HCT116 (cell line): ENCODE measurements at regions not wholly inside any gene's neighbourhood (a gene's known extent, or its start where the extent isn't known, plus 50 kb on each side); places are given as distances from the start of the nearest gene placed in this dataset.

Experiments used
- ATAC-seq: fragments of 200-7000 bp; cut with Tn5 transposase; 2 replicates; pipeline ENCODE4 v1.9.1; 2020; ENCODE audit warnings: mild to moderate bottlenecking, moderate library complexity
- BruUV-seq: library from RNA; stranded (reverse); fragments of 400-500 nt; replicated peaks from 2 replicates; lab custom pipeline; 2021; lab: Mats Ljungman, UMichigan
- CTCF ChIA-PET: fragments of 300-600 bp; sonication (Branson Sonifier 250); formaldehyde crosslinking; loops from one replicate; lab custom pipeline; 2021; ENCODE audit warnings: antibody characterized with exemption; lab: Charles Lee
- POLR2A ChIA-PET: fragments of 300-600, 350-600 bp; sonication (Branson Sonifier 250); formaldehyde crosslinking; loops from one replicate; lab custom pipeline; 2021; ENCODE audit warnings: antibody characterized with exemption; lab: Charles Lee
- RAD21 ChIA-PET, 2 experiments: fragments of 300-600 bp; sonication (Branson Sonifier 250); formaldehyde crosslinking; loops; one replicate each; lab custom pipeline; 2023; ENCODE audit warnings: low total read pairs in 2 of 2; ENCODE audit not compliant: uncharacterized antibody in 2 of 2, unreplicated experiment in 2 of 2, low non-redundant PET in 1 of 2; lab: Charles Lee
- DNase-seq: peaks from one replicate; pipeline ENCODE4 v3.0.0-alpha.2; 2010; ENCODE audit warnings: low read depth, low spot score
- H2AFZ ChIP-seq: fragments of 200-600 bp; shearing (Covaris generic), sonication (generic); 2 replicates; pipeline ENCODE4 v1.6.1; 2017; ENCODE audit warnings: low read depth, mixed run types, mixed read lengths, antibody characterized with exemption, low read length; ENCODE audit not compliant: poor library complexity, severe bottlenecking
- H3K27ac ChIP-seq: 2 replicates; pipeline ENCODE4 v1.5.1; 2012; ENCODE audit warnings: low read depth, low read length
- H3K27me3 ChIP-seq: fragments of 200-600 bp; sonication (generic); 2 replicates; pipeline ENCODE4 v1.6.1; 2016; ENCODE audit warnings: mixed run types, low read length, mixed read lengths; ENCODE audit not compliant: insufficient read depth
- H3K36me3 ChIP-seq, 2 experiments: fragments of 200-500 bp in 1 of 2; fragments of 200-600 bp in 1 of 2; sonication (Bioruptor generic) in 1 of 2; sonication (generic) in 1 of 2; 2 replicates each; pipeline versions ENCODE4 v1.5.1 to v1.6.1; 2014 to 2016; ENCODE audit warnings: low read length in 2 of 2, inconsistent platforms in 1 of 2, mixed read lengths in 1 of 2, mixed run types in 1 of 2; ENCODE audit not compliant: insufficient read depth in 2 of 2, control insufficient read depth in 1 of 2
- H3K4me1 ChIP-seq, 2 experiments: fragments of 200-600 bp in 1 of 2; sonication (generic) in 1 of 2; 2 replicates each; pipeline versions ENCODE4 v1.5.1 to v1.6.1; 2012 to 2017; ENCODE audit warnings: low read length in 2 of 2, inconsistent platforms in 1 of 2, mild to moderate bottlenecking in 1 of 2, mixed read lengths in 1 of 2, mixed run types in 1 of 2, moderate library complexity in 1 of 2; ENCODE audit not compliant: insufficient read depth in 2 of 2, control insufficient read depth in 1 of 2
- H3K4me2 ChIP-seq: fragments of 200-600 bp; sonication (generic); 2 replicates; pipeline ENCODE4 v1.6.1; 2017; ENCODE audit warnings: mixed run types, low read length, mixed read lengths
- H3K4me3 ChIP-seq, 2 experiments: fragments of 200-600 bp in 1 of 2; sonication (generic) in 1 of 2; replicated peaks in 1 of 2; 2 replicates each; pipeline ENCODE4 v1.5.1; 2011 to 2016; ENCODE audit warnings: low read length in 2 of 2, control low read depth in 1 of 2, low read depth in 1 of 2, mild to moderate bottlenecking in 1 of 2, mixed read lengths in 1 of 2, mixed run types in 1 of 2
- H3K79me2 ChIP-seq: fragments of 200-600 bp; sonication (generic); 2 replicates; pipeline ENCODE4 v1.6.1; 2017; ENCODE audit warnings: mild to moderate bottlenecking, mixed run types, low read length, moderate library complexity, mixed read lengths; ENCODE audit not compliant: insufficient read depth
- H3K9ac ChIP-seq: fragments of 200-600 bp; sonication (generic); 2 replicates; pipeline ENCODE4 v1.6.1; 2016; ENCODE audit warnings: low read length, mixed read lengths
- H3K9me2 ChIP-seq: fragments of 200-600 bp; sonication (generic), shearing (Covaris generic); 2 replicates; pipeline ENCODE4 v1.6.1; 2017; ENCODE audit warnings: mixed run types, mild to moderate bottlenecking, moderate library complexity; ENCODE audit not compliant: insufficient read depth
- H3K9me3 ChIP-seq, 2 experiments: fragments of 200-500 bp in 1 of 2; fragments of 200-600 bp in 1 of 2; sonication (Bioruptor generic) in 1 of 2; sonication (generic) in 1 of 2; 2 replicates each; pipeline ENCODE4 v1.6.1; 2014 to 2017; ENCODE audit warnings: low read length in 2 of 2, mixed read lengths in 2 of 2, inconsistent platforms in 1 of 2, low read depth in 1 of 2, mild to moderate bottlenecking in 1 of 2, mixed run types in 1 of 2, moderate library complexity in 1 of 2; ENCODE audit not compliant: control insufficient read depth in 1 of 2, insufficient read depth in 1 of 2
- H4K20me1 ChIP-seq: fragments of 200-600 bp; sonication (generic), shearing (Covaris generic); 2 replicates; pipeline ENCODE4 v1.6.1; 2017; ENCODE audit warnings: mixed run types, mild to moderate bottlenecking, moderate library complexity; ENCODE audit not compliant: insufficient read depth
- ATF3 ChIP-seq: IDR thresholded peaks from 2 replicates; pipeline ENCODE4 v1.6.1; 2012
- CBX3 ChIP-seq: IDR thresholded peaks from 2 replicates; pipeline ENCODE4 v1.6.1; 2012; ENCODE audit warnings: low read depth
- CEBPB ChIP-seq: IDR thresholded peaks from 2 replicates; pipeline ENCODE4 v1.6.1; 2012; ENCODE audit warnings: low read depth
- EGR1 ChIP-seq: IDR thresholded peaks from 2 replicates; pipeline ENCODE4 v1.6.1; 2012; ENCODE audit warnings: low read depth
- ELF1 ChIP-seq: IDR thresholded peaks from 2 replicates; pipeline ENCODE4 v1.6.1; 2012; ENCODE audit warnings: low read depth, borderline replicate concordance
- FOSL1 ChIP-seq: IDR thresholded peaks from 2 replicates; pipeline ENCODE4 v1.6.1; 2012; ENCODE audit warnings: low read depth
- JUND ChIP-seq: IDR thresholded peaks from 2 replicates; pipeline ENCODE4 v1.6.1; 2012
- MAX ChIP-seq: IDR thresholded peaks from 2 replicates; pipeline ENCODE4 v1.6.1; 2012
- POLR2A ChIP-seq: IDR thresholded peaks from 2 replicates; pipeline ENCODE4 v1.7.0; 2011; ENCODE audit warnings: borderline replicate concordance; ENCODE audit not compliant: insufficient read depth, insufficient read length; ENCODE audit errors: extremely low read depth
- RAD21 ChIP-seq: IDR thresholded peaks from 2 replicates; pipeline ENCODE4 v1.6.1; 2012; ENCODE audit warnings: low read depth, mild to moderate bottlenecking
- REST ChIP-seq: IDR thresholded peaks from 2 replicates; pipeline ENCODE4 v1.6.1; 2012; ENCODE audit warnings: low read depth
- SP1 ChIP-seq: IDR thresholded peaks from 2 replicates; pipeline ENCODE4 v1.6.1; 2012; ENCODE audit warnings: low read depth
- SRF ChIP-seq: IDR thresholded peaks from 2 replicates; pipeline ENCODE4 v1.6.1; 2012; ENCODE audit warnings: low read depth
- TCF7L2 ChIP-seq: IDR thresholded peaks from 2 replicates; pipeline ENCODE4 v1.7.0; 2011; ENCODE audit warnings: borderline replicate concordance, inconsistent platforms; ENCODE audit not compliant: insufficient read depth, insufficient read length; ENCODE audit errors: extremely low read depth
- YY1 ChIP-seq: IDR thresholded peaks from 2 replicates; pipeline ENCODE4 v1.6.1; 2011; ENCODE audit warnings: low read length, low read depth, moderate library complexity, mild to moderate bottlenecking; ENCODE audit not compliant: insufficient replicate concordance; ENCODE audit errors: extremely low read depth
- ZBTB33 ChIP-seq: IDR thresholded peaks from 2 replicates; pipeline ENCODE4 v1.6.1; 2011; ENCODE audit warnings: mild to moderate bottlenecking, low read length, moderate library complexity; ENCODE audit not compliant: insufficient replicate concordance; ENCODE audit errors: extremely low read depth
- ZFX ChIP-seq: fragments of 450-650 bp; IDR thresholded peaks from 2 replicates; pipeline ENCODE4 v1.6.1; 2017
- ZNF274 ChIP-seq: fragments of 200-500 bp; sonication (Bioruptor generic); IDR thresholded peaks from 2 replicates; pipeline ENCODE4 v1.6.1; 2014; ENCODE audit warnings: mild to moderate bottlenecking, low read depth, low read length, inconsistent platforms
- intact Hi-C: fragments of 100-400 bp; cut with micrococcal nuclease; formaldehyde crosslinking; loops from 2 replicates; pipeline ENCODE4 v1.10.0; 2022

GRCh38 chr20:1806456-1806855 is 88.8 kb upstream of the SIRPA start (continued):
- TF ChIP-seq ELF1 (no peak), MAX (no peak), RAD21 (no peak), SRF (no peak), ZNF274 (no peak), ZFX (no peak), ATF3 (no peak)

GRCh38 chr20:1805816-1806215 is 89.4 kb upstream of the SIRPA start:
- H3K36me3 ChIP-seq, result no peaks in the 10 kb centered on the region
- H3K4me3 ChIP-seq, result no peak overlapping the region
- ATAC-seq, result no peak
- ChIA-PET RAD21 (no interaction called here), CTCF (no interaction called here), POLR2A (no interaction called here)
- no peaks in the 10 kb centered on the region for H3K27me3 ChIP-seq
- no peak for DNase-seq
- H2AFZ ChIP-seq, result no peak overlapping the region
- H3K9me2 ChIP-seq, result no peaks in the 10 kb centered on the region
- no peak overlapping the region for H3K9ac ChIP-seq
- intact Hi-C loops, result no loop called here
- H3K79me2 ChIP-seq, result no peaks in the 10 kb centered on the region
- no peak overlapping the region for H3K4me2 ChIP-seq
- no peak for TF ChIP-seq SP1
- no peak for TF ChIP-seq ZBTB33
- TF ChIP-seq MAX, result no peak
- no peak for TF ChIP-seq RAD21
- TF ChIP-seq EGR1, result no peak
- TF ChIP-seq ATF3, result no peak
- no peak for TF ChIP-seq REST
- TF ChIP-seq JUND, result no peak
- no peak for TF ChIP-seq FOSL1
- no peak for TF ChIP-seq YY1
- no peak for TF ChIP-seq POLR2A
- no peak for TF ChIP-seq CEBPB
- no peak for TF ChIP-seq SRF
- TF ChIP-seq CBX3, result no peak
- TF ChIP-seq TCF7L2, result no peak
- H3K27ac ChIP-seq, result no peak overlapping the region
- H3K4me1 ChIP-seq, result peaks cover 3 to 31% of the 10 kb centered on the region in 2 experiments; a peak in 2 of 4 replicates
- no peaks in the 10 kb centered on the region for H3K9me3 ChIP-seq
- BruUV-seq, result no TSS peak
- H4K20me1 ChIP-seq, result no peaks in the 10 kb centered on the region
